Central memory CD8-positive, alpha-beta T cell (primary cell): ENCODE measurements at regions not wholly inside any gene's neighbourhood (a gene's known extent, or its start where the extent isn't known, plus 50 kb on each side); places are given as distances from the start of the nearest gene placed in this dataset.

Experiments
- ATAC-seq: fragments of 150-1000 bp; cut with Tn5 transposase; replicated peaks from 2 replicates; pipeline ENCODE4 v1.10.0; 2022; ENCODE audit warnings: mild to moderate bottlenecking, moderate FRiP score, moderate number of reproducible peaks; ENCODE audit not compliant: poor library complexity, severe bottlenecking; ENCODE audit errors: extremely low read depth
- DNase-seq, 2 donors: peaks; one replicate each; pipeline ENCODE4 v3.0.0; 2021; ENCODE audit warnings: low spot score in 2 of 2
- H3K27ac Mint-ChIP-seq: one replicate; pipeline ENCODE4 v1.8.0; 2022; ENCODE audit warnings: low read depth, mild to moderate bottlenecking, moderate library complexity, mixed read lengths
- H3K27me3 Mint-ChIP-seq: one replicate; pipeline ENCODE4 v1.8.0; 2022; ENCODE audit warnings: mixed read lengths
- H3K36me3 Mint-ChIP-seq: one replicate; pipeline ENCODE4 v1.8.0; 2022; ENCODE audit warnings: mild to moderate bottlenecking, moderate library complexity, mixed read lengths; ENCODE audit not compliant: insufficient read depth
- H3K4me1 Mint-ChIP-seq: one replicate; pipeline ENCODE4 v1.8.0; 2022; ENCODE audit warnings: mixed read lengths
- H3K4me3 Mint-ChIP-seq: one replicate; pipeline ENCODE4 v1.8.0; 2022; ENCODE audit warnings: mild to moderate bottlenecking, moderate library complexity, mixed read lengths
- H3K9me3 Mint-ChIP-seq: one replicate; pipeline ENCODE4 v1.8.0; 2022; ENCODE audit warnings: mixed read lengths

- H3K36me3 Mint-ChIP-seq: no peaks in the 10 kb centered on the region
- H3K27me3 Mint-ChIP-seq: no peaks in the 10 kb centered on the region
Observed at GRCh38 chr2:147224070-147224469, 620.8 kb upstream of the ACVR2A start.

GRCh38 chr2:147223553-147224060 lies 621.2 kb upstream of the ACVR2A start:
- peaks cover 16% of the 10 kb centered on the region for H3K9me3 Mint-ChIP-seq
- no peak for DNase-seq
- no peaks in the 10 kb centered on the region for H3K27me3 Mint-ChIP-seq
- H3K4me1 Mint-ChIP-seq: no peaks in the 10 kb centered on the region
- no peak overlapping the region for H3K27ac Mint-ChIP-seq
- no peak overlapping the region for H3K4me3 Mint-ChIP-seq
- H3K36me3 Mint-ChIP-seq: no peaks in the 10 kb centered on the region
- no peak for ATAC-seq

More at GRCh38 chr2:147224070-147224469, 620.8 kb upstream of the ACVR2A start:
- H3K27ac Mint-ChIP-seq: no peak overlapping the region
- H3K4me1 Mint-ChIP-seq: no peaks in the 10 kb centered on the region
- peaks cover 11% of the 10 kb centered on the region for H3K9me3 Mint-ChIP-seq
- DNase-seq (no peak), ATAC-seq (no peak)
- H3K4me3 Mint-ChIP-seq: no peak overlapping the region

DNA sequence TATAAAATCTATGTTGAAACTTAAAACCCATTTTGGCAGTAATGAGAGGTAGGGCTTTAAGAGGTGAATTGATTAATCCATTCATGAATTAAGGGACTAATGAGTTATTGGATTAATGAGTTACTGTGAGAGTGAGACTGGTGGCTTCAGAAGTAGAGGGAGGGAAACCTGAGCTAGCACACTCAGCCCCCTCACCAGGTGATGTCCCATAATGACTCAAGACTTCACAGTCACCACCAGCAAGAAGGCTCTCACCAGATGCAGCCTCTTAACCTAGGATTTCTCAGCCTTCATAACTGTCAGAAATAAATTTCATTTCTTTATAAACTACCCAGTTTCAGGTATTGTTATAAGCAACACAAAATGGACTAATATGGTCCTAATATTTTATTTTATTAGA lies 621.7 kb upstream of the ACVR2A start:
- Mint-ChIP-seq H3K9me3 (peaks cover 16% of the 10 kb centered on the region), H3K4me3 (no peak overlapping the region), H3K27me3 (no peaks in the 10 kb centered on the region), H3K27ac (no peak overlapping the region), H3K36me3 (no peaks in the 10 kb centered on the region), H3K4me1 (no peaks in the 10 kb centered on the region)
- ATAC-seq (no peak), DNase-seq (no peak)

DNA sequence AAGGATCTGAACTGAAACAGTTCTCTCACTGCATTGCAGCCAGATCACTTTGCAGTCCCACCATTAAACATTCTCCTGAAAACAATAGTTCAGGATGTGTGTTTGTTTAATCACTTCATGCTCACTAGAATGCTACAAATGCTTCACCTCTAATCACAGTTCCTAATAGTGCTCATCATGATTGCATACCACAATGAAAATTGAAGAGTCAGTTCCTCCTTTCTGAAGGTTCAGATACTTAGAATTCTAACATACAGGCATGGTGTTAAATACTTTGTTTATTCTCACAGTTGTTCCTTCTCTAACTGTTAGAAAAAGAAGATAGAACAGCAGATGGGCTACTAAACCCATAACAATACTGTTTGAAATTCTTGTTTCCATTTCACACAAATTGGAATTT lies 622.3 kb upstream of the ACVR2A start:
- Mint-ChIP-seq H3K27ac (no peak overlapping the region), H3K9me3 (peaks cover 15% of the 10 kb centered on the region), H3K36me3 (no peaks in the 10 kb centered on the region), H3K4me1 (no peaks in the 10 kb centered on the region), H3K4me3 (no peak overlapping the region), H3K27me3 (no peaks in the 10 kb centered on the region)
- no peak for DNase-seq
- ATAC-seq: no peak

GRCh38 chr2:147214914-147215313 lies 629.9 kb upstream of the ACVR2A start:
- no peak overlapping the region for H3K4me3 Mint-ChIP-seq
- no peaks in the 10 kb centered on the region for H3K4me1 Mint-ChIP-seq
- no peak for DNase-seq
- H3K9me3 Mint-ChIP-seq: peaks cover 15% of the 10 kb centered on the region
- no peak for ATAC-seq
- H3K36me3 Mint-ChIP-seq: no peaks in the 10 kb centered on the region
- H3K27me3 Mint-ChIP-seq: no peaks in the 10 kb centered on the region
- H3K27ac Mint-ChIP-seq: no peak overlapping the region

GRCh38 chr2:147211484-147211883 lies 633.3 kb upstream of the ACVR2A start:
- DNase-seq (no peak), ATAC-seq (no peak)
- H3K4me3 Mint-ChIP-seq: no peak overlapping the region
- H3K27me3 Mint-ChIP-seq: no peaks in the 10 kb centered on the region
- no peaks in the 10 kb centered on the region for H3K36me3 Mint-ChIP-seq
- peaks cover 5% of the 10 kb centered on the region for H3K9me3 Mint-ChIP-seq
- no peaks in the 10 kb centered on the region for H3K4me1 Mint-ChIP-seq
- H3K27ac Mint-ChIP-seq: no peak overlapping the region

- H3K36me3 Mint-ChIP-seq: no peaks in the 10 kb centered on the region
- H3K4me1 Mint-ChIP-seq: no peaks in the 10 kb centered on the region
- ATAC-seq (no peak), DNase-seq (no peak)
- no peaks in the 10 kb centered on the region for H3K27me3 Mint-ChIP-seq
- H3K4me3 Mint-ChIP-seq: no peak overlapping the region
- H3K9me3 Mint-ChIP-seq: peaks cover 16% of the 10 kb centered on the region
- no peak overlapping the region for H3K27ac Mint-ChIP-seq
Observed at GRCh38 chr2:147204102-147204501, 640.7 kb upstream of the ACVR2A start.

- no peaks in the 10 kb centered on the region for H3K27me3 Mint-ChIP-seq
- no peak overlapping the region for H3K4me3 Mint-ChIP-seq
- peaks cover 8% of the 10 kb centered on the region for H3K9me3 Mint-ChIP-seq
- H3K4me1 Mint-ChIP-seq: no peaks in the 10 kb centered on the region
- no peaks in the 10 kb centered on the region for H3K36me3 Mint-ChIP-seq
- DNase-seq: no peak
- H3K27ac Mint-ChIP-seq: no peak overlapping the region
- no peak for ATAC-seq
Observed at GRCh38 chr2:147198651-147199171, 646.1 kb upstream of the ACVR2A start.

- Mint-ChIP-seq H3K9me3 (peaks cover 8% of the 10 kb centered on the region), H3K27ac (no peak overlapping the region), H3K36me3 (no peaks in the 10 kb centered on the region), H3K4me3 (no peak overlapping the region), H3K27me3 (no peaks in the 10 kb centered on the region), H3K4me1 (no peaks in the 10 kb centered on the region)
- DNase-seq: no peak
- no peak for ATAC-seq
Observed at GRCh38 chr2:147197754-147198483, 646.9 kb upstream of the ACVR2A start.

DNA sequence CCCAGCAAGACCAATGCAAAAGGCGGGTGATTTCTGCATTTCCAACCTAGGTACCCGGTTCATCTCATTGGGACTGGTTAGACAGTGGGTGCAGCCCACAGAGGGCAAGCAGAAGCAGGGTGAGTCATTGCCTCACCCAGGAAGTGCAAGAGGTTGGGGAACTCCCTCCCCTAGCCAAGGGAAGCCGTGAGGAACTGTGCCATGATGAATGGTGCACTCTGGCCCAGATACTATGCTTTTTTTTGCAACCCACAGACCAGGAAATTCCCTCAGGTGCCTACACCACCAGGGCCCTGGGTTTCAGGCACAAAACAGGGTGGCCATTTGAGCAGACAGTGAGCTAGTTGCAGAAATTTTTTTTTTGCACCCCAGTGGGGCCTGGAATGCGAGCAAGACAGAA lies 662.6 kb upstream of the ACVR2A start:
- Mint-ChIP-seq H3K27ac (no peak overlapping the region), H3K27me3 (no peaks in the 10 kb centered on the region), H3K36me3 (no peaks in the 10 kb centered on the region), H3K4me3 (no peak overlapping the region), H3K9me3 (peaks cover 26% of the 10 kb centered on the region), H3K4me1 (no peaks in the 10 kb centered on the region)
- no peak for ATAC-seq
- DNase-seq: no peak

GRCh38 chr2:147181351-147182029 lies 663.3 kb upstream of the ACVR2A start:
- Mint-ChIP-seq H3K4me3 (no peak overlapping the region), H3K9me3 (peaks cover 26% of the 10 kb centered on the region), H3K36me3 (no peaks in the 10 kb centered on the region), H3K4me1 (no peaks in the 10 kb centered on the region), H3K27me3 (no peaks in the 10 kb centered on the region), H3K27ac (no peak overlapping the region)
- ATAC-seq (no peak), DNase-seq (no peak)

GRCh38 chr2:147177071-147177857 lies 667.6 kb upstream of the ACVR2A start:
- Mint-ChIP-seq H3K9me3 (peaks cover 11% of the 10 kb centered on the region), H3K27me3 (no peaks in the 10 kb centered on the region), H3K27ac (no peak overlapping the region), H3K36me3 (no peaks in the 10 kb centered on the region), H3K4me3 (no peak overlapping the region), H3K4me1 (no peaks in the 10 kb centered on the region)
- ATAC-seq (no peak), DNase-seq (no peak)
